ENCODE measurements at regions not wholly inside any gene's neighbourhood (a gene's known extent, or its start where the extent isn't known, plus 50 kb on each side); places are given as distances from the start of the nearest gene placed in this dataset.
"Not testable (repeated sequence)": the region's sequence is repeated elsewhere in the genome, so short reads cannot be mapped to it uniquely, and the experiment has no call there.

GRCh38 chr10:51000164-51000563, 74.1 kb upstream of the PRKG1 start:
- DNase-seq: no peak

GRCh38 chr10:51000976-51001375, 73.3 kb upstream of the PRKG1 start:
- DNase-seq: no peak

GRCh38 chr10:51001587-51001986, 72.7 kb upstream of the PRKG1 start:
- DNase-seq: peak in 1 of 2 experiments; percentile 5

GRCh38 chr10:51002469-51002868, 71.8 kb upstream of the PRKG1 start:
- no peak for DNase-seq

- DNase-seq: no peak
Observed at GRCh38 chr10:51004776-51005175, 69.5 kb upstream of the PRKG1 start.

GRCh38 chr10:51005551-51005950, 68.7 kb upstream of the PRKG1 start:
- no peak for DNase-seq

GRCh38 chr10:51006686-51007085, 67.6 kb upstream of the PRKG1 start:
- DNase-seq: no peak

GRCh38 chr10:51007781-51008180, 66.5 kb upstream of the PRKG1 start:
- no peak for DNase-seq

- DNase-seq: no peak
Observed at GRCh38 chr10:51008346-51008745, 65.9 kb upstream of the PRKG1 start.

GRCh38 chr10:51010977-51011376, 63.3 kb upstream of the PRKG1 start:
- peak in 1 of 2 experiments; percentile 52 for DNase-seq

- no peak for DNase-seq
Observed at GRCh38 chr10:51012073-51012472, 62.2 kb upstream of the PRKG1 start.

GRCh38 chr10:51014680-51015389, 59.5 kb upstream of the PRKG1 start:
- DNase-seq: no peak

- DNase-seq: not testable (repeated sequence)
Observed at GRCh38 chr10:51015390-51015754, 58.9 kb upstream of the PRKG1 start.

GRCh38 chr10:51020200-51020599, 54.1 kb upstream of the PRKG1 start:
- no peak for DNase-seq

GRCh38 chr10:51022933-51023585, 51.2 kb upstream of the PRKG1 start:
- DNase-seq: no peak

- DNase-seq: no peak
Observed at GRCh38 chr10:51023636-51024035, 50.7 kb upstream of the PRKG1 start.

Measured in NCI-H446 (cell line).